NCI-H748 (cell line): ENCODE measurements at regions not wholly inside any gene's neighbourhood (a gene's known extent, or its start where the extent isn't known, plus 50 kb on each side); places are given as distances from the start of the nearest gene placed in this dataset.
A peak's percentile ranks its signal among the peaks of the same experiment; 100 is the strongest.

ENCODE experiments used
- DNase-seq: peaks from one replicate; lab custom pipeline; 2025; ENCODE audit not compliant: unreplicated experiment; lab: John Stamatoyannopoulos, UW

DNA sequence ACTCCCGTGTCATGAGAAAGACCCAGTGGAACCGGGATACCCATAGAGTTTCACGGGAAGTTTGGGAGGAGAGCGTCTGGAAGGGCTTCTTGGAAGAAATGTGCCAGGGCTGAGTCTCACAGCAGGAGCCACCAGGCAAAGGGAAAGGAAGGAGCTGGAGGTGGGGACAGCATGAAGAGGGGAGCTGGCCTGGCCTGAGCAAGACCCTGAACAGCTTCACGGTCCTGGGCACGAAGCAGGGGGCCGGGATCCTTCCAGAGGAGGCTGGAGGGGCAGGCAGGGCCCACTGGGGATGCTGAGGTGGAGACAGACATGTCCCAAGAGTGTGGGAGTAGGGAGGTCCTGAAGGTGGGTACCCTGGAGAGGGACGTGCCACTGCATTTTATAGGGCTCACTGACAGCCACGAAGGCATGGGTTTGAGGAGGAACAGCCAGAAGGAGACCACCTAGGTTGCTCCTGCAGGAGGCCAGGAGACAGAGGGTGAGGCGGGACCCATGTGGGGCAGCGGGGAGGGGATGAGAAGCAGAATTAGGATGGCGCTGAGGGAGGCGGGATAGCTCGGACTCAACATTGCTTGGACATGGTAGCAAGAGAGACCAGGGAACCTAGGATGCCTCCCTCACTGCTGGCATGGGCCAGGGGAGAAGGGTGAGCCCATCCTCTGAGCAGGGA is 168.1 kb upstream of the ID2 start:
- DNase-seq = no peak

- DNase-seq = no peak
Observed at GRCh38 chr2:8514274-8514662, 167.6 kb upstream of the ID2 start.

DNA sequence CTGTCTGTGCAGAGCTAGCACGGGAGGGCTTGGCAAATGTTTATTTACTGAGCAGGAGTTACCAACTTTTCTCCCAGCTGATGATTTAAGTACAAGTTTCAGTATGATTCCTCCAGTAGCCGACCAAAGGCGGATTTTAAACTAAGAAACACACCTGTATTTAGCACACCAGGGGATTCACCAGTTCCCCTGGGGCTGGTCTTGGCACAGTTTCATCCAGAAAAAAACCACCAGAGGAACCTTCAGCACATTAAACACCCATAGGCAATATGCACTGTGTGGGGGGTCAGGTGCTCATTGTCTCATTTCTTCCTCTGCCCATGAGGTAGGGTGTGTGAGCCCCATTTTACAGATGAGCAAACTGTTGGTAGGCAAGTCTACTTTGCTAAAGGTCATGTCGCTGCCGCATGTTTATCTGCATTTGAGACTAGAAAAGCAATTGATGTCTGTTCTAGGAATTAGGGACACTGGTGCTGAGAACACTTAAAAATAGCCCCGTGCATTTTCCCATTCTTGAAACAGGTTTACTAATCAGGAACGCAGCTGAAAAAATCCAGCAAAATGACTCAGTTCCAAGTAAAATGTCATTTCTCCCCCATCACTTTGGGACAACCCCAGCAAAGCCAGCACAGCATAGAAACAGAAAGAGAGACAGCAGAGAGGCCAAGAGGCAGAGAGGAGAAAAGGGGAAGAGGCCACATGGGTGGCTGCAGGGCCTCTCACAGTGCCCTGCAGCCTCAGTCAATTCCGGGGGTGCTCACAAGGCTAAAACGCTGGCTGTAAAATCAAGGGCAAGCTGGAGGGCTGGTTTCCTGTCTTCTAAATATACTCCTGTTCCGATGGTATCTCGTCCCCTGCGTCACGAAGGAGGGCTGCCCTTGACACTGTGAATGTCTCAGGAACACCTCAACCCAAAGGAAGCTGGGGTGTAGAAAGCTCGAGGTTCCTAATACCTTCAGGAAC is 166.8 kb upstream of the ID2 start:
- DNase-seq = peak; percentile 81

- DNase-seq = peak; percentile 98
Observed at GRCh38 chr2:8515864-8516533, 165.9 kb upstream of the ID2 start.

DNA sequence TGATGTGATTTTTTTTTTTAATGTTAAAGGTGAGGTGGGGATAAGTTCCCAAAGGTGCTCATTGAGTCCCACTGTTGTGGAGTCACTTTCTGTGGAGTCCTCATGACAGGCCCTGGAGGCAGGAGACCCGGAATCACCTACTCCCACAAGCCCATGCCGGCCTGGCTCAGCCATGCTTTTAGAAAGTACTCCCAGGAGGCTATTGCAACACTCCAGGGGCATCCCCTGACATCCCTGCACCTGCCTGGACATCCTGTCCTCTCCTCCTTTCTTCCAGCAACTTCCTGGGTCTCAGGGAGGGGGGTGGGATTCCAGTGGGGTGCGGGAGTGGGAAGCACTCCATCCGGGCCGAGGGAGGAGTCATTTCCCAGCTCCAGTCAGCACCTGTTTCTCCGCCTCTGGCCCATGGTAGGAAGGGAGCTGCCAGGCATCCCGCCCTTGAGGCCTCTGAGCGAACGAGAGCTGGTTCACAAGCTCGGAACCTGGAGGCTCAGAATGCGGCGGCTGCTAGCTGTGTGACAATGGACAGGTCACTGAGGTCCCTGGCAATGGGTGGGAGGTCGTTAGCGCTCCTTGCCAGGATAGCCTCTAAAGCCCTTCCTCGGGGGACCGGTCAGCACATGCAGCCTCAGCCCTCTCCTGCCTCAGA is 163.9 kb upstream of the ID2 start:
- no peak for DNase-seq

- no peak for DNase-seq
Observed at GRCh38 chr2:8518979-8519668, 162.7 kb upstream of the ID2 start.

- peak; percentile 18 for DNase-seq
Observed at GRCh38 chr2:8520791-8521344, 161.0 kb upstream of the ID2 start.

- no peak for DNase-seq
Observed at GRCh38 chr2:8522687-8523086, 159.2 kb upstream of the ID2 start.

GRCh38 chr2:8524388-8524787 is 157.5 kb upstream of the ID2 start:
- DNase-seq = no peak

DNA sequence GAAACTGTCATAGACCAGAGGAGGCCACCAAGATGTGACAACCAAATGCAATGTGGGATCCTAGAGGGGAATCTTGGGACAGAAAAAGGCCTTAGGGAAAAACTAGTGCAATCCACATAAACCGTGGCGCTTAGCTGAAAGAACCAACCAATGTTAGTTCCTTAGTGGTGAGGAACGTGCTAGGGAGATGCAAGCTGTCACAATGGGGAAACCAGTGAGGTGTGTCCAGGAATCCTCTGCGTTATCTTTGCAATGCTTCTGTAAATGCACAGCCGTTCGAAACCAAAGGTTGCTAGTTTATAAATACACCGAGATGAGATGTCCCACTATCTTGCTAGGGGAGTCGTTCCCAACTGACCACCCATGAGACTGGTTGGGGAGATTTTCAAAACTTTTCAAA is 157.0 kb upstream of the ID2 start:
- DNase-seq = no peak

DNA sequence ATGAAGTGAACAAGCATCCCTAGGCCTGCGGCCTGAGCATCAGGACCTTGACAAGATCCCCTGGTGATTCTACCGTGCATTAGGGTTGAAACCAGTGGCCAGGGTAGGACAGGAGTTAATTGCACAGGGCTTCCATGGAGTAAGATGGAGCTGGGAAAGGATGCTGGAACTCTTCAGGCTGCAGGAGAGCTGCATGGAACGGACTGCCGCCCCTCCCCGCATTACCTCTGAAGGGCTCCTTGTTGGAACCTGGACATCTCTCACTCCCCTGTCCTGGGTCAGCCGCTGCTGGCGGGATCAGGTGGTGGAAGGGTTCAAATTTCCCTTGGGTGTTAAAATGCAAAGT is 156.6 kb upstream of the ID2 start:
- no peak for DNase-seq

DNA sequence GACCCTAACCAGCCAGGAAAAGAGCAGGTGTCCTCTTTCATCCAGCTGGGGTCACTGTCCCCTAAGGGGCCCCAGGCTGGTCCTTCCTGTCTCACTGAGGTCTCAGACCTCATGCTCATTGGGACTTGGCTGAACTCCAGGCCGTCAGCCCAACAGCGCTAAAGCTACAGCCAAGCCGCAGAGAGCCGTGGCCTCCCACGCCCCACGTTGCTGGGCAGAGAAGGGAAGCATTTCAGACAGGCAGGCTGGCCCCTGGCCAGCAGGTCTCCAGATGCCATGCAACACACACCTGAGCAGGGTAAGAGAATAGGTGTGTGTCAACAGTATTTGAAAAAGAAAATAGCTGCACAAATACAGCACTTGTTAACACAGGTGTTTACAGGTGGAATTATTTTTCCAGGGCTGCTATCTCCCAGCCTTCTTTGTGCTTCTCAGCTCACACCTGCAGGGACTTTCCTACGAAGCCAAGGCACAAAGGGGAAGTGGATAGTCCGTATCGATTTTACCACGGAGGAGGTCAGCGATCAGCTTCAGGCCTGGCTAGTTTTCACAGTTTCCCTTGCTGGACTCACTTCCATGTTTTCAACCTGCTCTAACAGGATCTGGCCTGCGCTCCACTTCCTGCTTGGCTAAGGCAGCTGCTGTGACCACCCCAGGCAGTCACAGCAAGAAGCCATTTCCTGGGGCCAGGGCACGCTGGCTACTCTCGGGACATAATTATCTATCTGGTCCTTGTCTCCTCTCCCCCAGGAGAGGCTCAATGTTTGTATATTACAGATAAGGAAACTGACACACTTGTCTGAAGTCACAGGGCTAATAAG is 156.1 kb upstream of the ID2 start:
- peak; percentile 100 for DNase-seq

DNA sequence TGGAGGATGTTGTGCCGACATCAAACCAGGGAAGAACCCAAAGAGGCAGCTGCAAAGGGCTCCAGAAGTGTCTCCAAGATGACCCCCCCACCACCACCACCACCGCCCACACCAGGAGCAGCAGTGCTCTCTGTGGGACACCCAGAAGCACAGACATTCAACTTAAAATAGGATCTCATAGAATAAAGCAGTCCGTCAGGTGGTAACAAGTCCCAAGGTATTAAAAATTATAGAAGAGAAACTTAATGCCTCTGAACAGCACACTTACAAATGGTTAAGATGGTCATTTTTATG is 155.5 kb upstream of the ID2 start:
- no peak for DNase-seq

DNA sequence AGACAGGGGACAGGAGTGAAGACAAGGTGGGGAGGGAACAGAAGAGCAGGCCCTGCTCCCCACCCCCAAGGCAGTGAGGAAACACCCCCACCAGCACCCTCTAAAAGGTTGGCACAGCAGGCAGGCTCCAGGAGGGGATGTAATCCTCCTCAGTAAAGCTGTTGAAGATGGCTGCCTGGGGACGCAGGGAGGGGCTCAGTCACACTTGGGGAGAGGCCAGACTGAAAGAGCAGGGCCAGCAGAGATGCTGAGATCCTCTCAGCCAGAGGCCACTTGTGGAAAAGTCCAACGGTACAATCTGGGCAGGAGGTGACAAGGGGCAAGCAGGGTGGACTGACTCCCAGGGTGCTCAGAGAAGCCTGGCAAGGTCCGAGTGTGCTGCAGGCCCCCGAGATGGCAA is 154.8 kb upstream of the ID2 start:
- DNase-seq = peak; percentile 50

DNA sequence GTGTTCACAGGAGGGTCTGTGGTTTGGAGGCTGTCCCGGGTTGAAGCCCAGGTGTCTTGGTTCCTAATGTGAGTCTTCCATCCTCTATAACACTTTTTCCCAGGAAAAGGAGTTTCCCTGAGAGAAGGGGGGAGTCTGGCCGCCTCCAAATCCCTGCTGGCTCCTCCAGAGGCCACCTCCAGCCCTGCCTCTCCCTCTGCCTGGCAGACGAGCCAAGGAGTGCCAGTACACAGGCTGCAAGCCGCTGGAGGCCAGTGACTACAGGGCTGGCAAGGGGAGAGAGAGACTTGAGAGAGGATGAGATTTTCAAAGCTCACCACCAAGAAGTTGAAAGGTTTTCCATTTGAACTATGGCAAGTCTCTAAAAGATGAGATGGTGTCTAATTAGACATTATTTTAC is 154.2 kb upstream of the ID2 start:
- DNase-seq = no peak

DNA sequence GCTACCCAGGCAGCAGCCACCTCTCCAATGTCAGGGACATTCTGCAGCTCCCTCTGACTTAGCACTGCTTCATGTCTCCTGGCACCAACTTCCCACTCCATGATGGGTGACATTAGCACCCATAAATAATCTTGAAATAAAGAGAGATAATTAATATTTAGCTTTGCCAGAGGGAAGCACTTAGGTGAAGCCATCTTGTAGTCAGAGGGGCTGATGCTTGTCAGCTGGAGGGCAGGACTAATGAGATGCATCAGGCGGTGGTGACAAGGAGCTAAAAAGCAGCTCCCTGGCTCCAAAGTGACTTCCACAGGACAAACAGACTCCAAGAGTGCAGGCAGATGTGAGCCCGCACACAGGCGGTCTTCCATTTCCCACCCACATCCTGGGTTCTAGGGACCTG is 153.0 kb upstream of the ID2 start:
- DNase-seq = no peak

DNA sequence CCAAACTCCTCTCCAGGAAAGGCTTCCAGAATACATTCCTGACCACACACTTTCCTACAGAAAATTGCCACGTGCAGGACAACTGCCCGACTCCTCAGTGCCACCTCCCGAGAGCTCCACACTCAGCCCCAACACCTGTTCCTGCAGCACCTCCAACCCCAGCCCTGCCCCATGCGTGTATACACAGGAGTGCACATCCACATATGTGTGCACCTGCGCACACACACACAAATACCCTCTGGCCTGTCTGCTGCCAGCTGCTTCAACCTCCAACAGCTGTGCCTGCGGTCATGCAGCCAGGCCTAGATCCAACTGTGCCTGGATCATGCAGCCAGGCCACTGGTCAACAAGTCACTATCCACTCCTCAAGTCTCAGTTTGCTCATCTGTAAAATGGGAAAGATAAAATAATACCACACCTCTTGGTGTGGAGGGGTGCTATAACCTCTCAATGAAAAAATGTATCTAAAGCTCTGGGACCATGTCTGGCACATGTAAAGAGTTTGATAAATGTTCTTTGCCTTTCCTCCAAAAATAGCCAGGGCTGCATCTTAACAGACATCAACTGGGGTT is 152.1 kb upstream of the ID2 start:
- peak; percentile 44 for DNase-seq

- no peak for DNase-seq
Observed at GRCh38 chr2:8531481-8531880, 150.4 kb upstream of the ID2 start.

DNA sequence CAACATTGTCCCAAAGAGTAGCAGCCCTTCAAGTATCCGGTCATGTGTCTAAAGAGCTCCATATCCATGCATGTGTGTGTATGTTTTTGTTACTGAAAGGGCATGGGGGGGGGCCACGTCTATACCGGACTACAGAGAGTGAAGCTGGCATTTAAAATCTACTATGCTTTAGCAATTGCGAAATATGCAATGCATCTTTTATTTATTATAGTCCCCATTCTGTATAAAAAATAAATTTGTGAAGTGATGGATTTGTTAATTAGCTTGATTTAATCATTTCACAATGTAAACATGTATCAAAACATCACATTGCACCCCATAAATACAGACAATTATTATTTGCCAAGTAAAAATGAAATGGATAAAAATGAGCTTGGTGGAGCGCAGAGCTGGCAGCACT is 149.4 kb upstream of the ID2 start:
- DNase-seq = no peak

- no peak for DNase-seq
Observed at GRCh38 chr2:8533923-8534322, 147.9 kb upstream of the ID2 start.
